AG09309 (cell line): ENCODE measurements at regions not wholly inside any gene's neighbourhood (a gene's known extent, or its start where the extent isn't known, plus 50 kb on each side); places are given as distances from the start of the nearest gene placed in this dataset.

Experiments
- DNase-seq: peaks from one replicate; pipeline ENCODE4 v3.0.0-alpha.2; 2010; ENCODE audit warnings: low read depth
- H3K4me3 ChIP-seq: 2 replicates; pipeline ENCODE4 v1.5.1; 2011; ENCODE audit warnings: mild to moderate bottlenecking, low read depth, low read length, moderate library complexity; ENCODE audit not compliant: control insufficient read depth
- CTCF ChIP-seq: IDR thresholded peaks from 2 replicates; pipeline ENCODE4 v1.5.1; 2011; ENCODE audit warnings: mild to moderate bottlenecking, low read depth, low read length, inconsistent platforms; ENCODE audit not compliant: insufficient read depth, control insufficient read depth; ENCODE audit errors: missing control alignments

- no peak for TF ChIP-seq CTCF
- H3K4me3 ChIP-seq: no peak overlapping the region
- no peak for DNase-seq
Observed at GRCh38 chr5:63255594-63255993, 677.0 kb downstream of the LRRC70 start.

DNA sequence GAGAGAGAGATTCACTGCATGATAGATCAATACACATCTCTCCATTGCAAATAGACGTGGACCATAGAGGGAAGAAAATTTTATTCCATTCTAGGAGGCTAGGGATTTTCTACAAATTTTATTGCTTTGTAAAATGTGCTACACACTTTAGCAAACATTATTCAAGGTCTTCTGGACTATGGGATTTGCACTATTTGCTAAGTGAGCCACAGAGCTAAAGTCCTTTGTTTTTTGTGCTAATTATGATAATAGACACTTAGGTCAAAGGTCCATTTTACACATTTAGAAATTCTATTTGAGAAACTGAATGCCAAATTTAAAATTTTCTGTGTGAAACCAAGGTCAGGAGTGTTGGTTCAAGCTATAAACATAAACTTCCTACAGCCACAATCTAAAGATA, 672.3 kb downstream of the LRRC70 start:
- TF ChIP-seq CTCF: no peak
- no peak for DNase-seq
- H3K4me3 ChIP-seq: no peak overlapping the region

- no peak for DNase-seq
- H3K4me3 ChIP-seq: no peak overlapping the region
- TF ChIP-seq CTCF: no peak
Observed at GRCh38 chr5:63249960-63250359, 671.3 kb downstream of the LRRC70 start.

DNA sequence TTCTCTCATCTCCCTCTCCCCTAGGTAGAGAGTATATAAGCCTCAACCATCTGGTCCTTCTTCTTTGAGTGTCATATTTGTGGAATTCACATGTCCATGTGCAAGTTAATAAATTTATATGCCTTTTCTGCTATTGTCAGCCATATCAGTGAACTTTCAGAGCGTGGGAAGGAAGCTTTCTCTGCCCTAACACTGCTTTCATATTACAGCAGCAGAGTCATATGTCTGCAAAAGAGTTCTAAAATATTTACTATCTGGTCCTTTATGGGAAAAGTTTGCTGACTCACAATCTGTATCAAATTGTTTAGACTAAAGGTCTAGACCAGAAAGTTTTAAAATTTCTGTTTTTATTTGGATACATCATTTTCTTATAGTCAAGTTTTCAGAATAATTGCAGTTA, 669.0 kb downstream of the LRRC70 start:
- no peak overlapping the region for H3K4me3 ChIP-seq
- TF ChIP-seq CTCF: no peak
- no peak for DNase-seq

DNA sequence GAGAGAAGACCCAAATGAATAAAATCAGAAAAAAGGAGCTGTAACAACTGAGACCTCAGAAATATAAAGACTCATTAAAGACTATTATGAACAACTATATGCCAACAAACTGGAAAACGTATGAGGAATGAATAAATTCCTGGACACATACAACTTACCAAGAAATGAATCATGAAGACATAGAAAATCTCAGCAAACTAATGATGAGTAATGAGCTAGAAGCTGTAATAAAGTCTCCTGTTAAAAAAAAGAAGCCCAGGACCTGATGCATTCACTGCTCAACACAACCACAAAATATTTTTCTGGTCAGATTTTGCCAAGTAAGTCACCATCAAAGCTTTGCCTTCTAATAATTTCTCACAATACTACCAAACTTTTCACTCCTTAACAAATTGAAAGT, 666.7 kb downstream of the LRRC70 start:
- DNase-seq: no peak
- no peak overlapping the region for H3K4me3 ChIP-seq
- TF ChIP-seq CTCF: no peak

- no peak for TF ChIP-seq CTCF
- H3K4me3 ChIP-seq: no peak overlapping the region
- DNase-seq: no peak
Observed at GRCh38 chr5:63240063-63240755, 661.6 kb downstream of the LRRC70 start.
